GM23338 (cell line): ENCODE measurements at regions not wholly inside any gene's neighbourhood (a gene's known extent, or its start where the extent isn't known, plus 50 kb on each side); places are given as distances from the start of the nearest gene placed in this dataset.

Experiments used
- ATAC-seq: fragments of 200-7000 bp; cut with Tn5 transposase; 3 replicates; pipeline ENCODE4 v1.9.1; 2020
- DNase-seq: peaks from one replicate; pipeline ENCODE4 v3.0.0-alpha.2; 2015; ENCODE audit warnings: low spot score
- H2AFZ ChIP-seq: fragments of 200-600 bp; sonication (generic); 2 replicates; pipeline ENCODE4 v1.8.0; 2016; ENCODE audit warnings: antibody characterized with exemption, mild to moderate bottlenecking, moderate library complexity
- H3F3A ChIP-seq: fragments of 200-600 bp; sonication (generic); replicated peaks from 2 replicates; pipeline ENCODE4 v1.8.0; 2017; ENCODE audit warnings: antibody characterized with exemption, mixed run types, low read depth
- H3K27ac ChIP-seq: fragments of 200-600 bp; sonication (generic); 2 replicates; pipeline ENCODE4 v1.6.1; 2016; ENCODE audit warnings: low read depth
- H3K27me3 ChIP-seq: fragments of 200-600 bp; sonication (generic); 2 replicates; pipeline ENCODE4 v1.8.0; 2016; ENCODE audit warnings: mild to moderate bottlenecking, mixed run types, moderate library complexity; ENCODE audit not compliant: insufficient read depth
- H3K36me3 ChIP-seq: fragments of 200-600 bp; sonication (generic); 2 replicates; pipeline ENCODE4 v1.8.0; 2016; ENCODE audit warnings: mild to moderate bottlenecking; ENCODE audit not compliant: insufficient read depth
- H3K4me1 ChIP-seq: fragments of 200-600 bp; sonication (generic); 2 replicates; pipeline ENCODE4 v1.8.0; 2016; ENCODE audit warnings: mild to moderate bottlenecking, moderate library complexity; ENCODE audit not compliant: insufficient read depth
- H3K4me2 ChIP-seq: fragments of 200-600 bp; sonication (generic); 2 replicates; pipeline ENCODE4 v1.7.1; 2017; ENCODE audit warnings: mixed run types
- H3K4me3 ChIP-seq: fragments of 200-600 bp; sonication (generic); 2 replicates; pipeline ENCODE4 v1.6.1; 2016; ENCODE audit warnings: mixed run types
- H3K79me2 ChIP-seq: fragments of 200-600 bp; sonication (generic); replicated peaks from 2 replicates; pipeline ENCODE4 v1.8.0; 2017; ENCODE audit warnings: mild to moderate bottlenecking; ENCODE audit not compliant: insufficient read depth
- H3K9me2 ChIP-seq: fragments of 200-600 bp; sonication (generic); 2 replicates; pipeline ENCODE4 v1.8.0; 2017; ENCODE audit not compliant: insufficient read depth
- H4K20me1 ChIP-seq: fragments of 200-600 bp; sonication (generic); replicated peaks from 2 replicates; pipeline ENCODE4 v1.8.0; 2017; ENCODE audit warnings: mild to moderate bottlenecking; ENCODE audit not compliant: insufficient read depth
- H3K27ac Mint-ChIP-seq: 2 replicates; pipeline ENCODE4 v1.8.0; 2020; ENCODE audit warnings: inconsistent platforms, mild to moderate bottlenecking, moderate library complexity, mixed read lengths
- H3K27me3 Mint-ChIP-seq: 3 replicates; pipeline ENCODE4 v1.8.0; 2022; ENCODE audit warnings: low read depth, mild to moderate bottlenecking, moderate library complexity, mixed read lengths, inconsistent platforms; ENCODE audit not compliant: insufficient read depth, poor library complexity
- H3K36me3 Mint-ChIP-seq: 3 replicates; pipeline ENCODE4 v1.8.0; 2021; ENCODE audit warnings: low read depth, mild to moderate bottlenecking, inconsistent platforms, moderate library complexity, mixed read lengths
- H3K4me1 Mint-ChIP-seq: 3 replicates; pipeline ENCODE4 v1.8.0; 2020; ENCODE audit warnings: mild to moderate bottlenecking, inconsistent platforms, mixed read lengths
- H3K4me3 Mint-ChIP-seq: 3 replicates; pipeline ENCODE4 v1.8.0; 2021; ENCODE audit warnings: moderate library complexity, mild to moderate bottlenecking, inconsistent platforms, mixed read lengths
- H3K9me3 Mint-ChIP-seq: 3 replicates; pipeline ENCODE4 v1.8.0; 2020; ENCODE audit warnings: moderate library complexity, mild to moderate bottlenecking, inconsistent platforms, mixed read lengths
- JUNB ChIP-seq: IDR thresholded peaks from one replicate; pipeline ENCODE4 v1.6.1; 2016; ENCODE audit warnings: antibody characterized with exemption; ENCODE audit not compliant: unreplicated experiment
- NANOG ChIP-seq: IDR thresholded peaks from 2 replicates; pipeline ENCODE4 v1.6.1; 2016; ENCODE audit warnings: antibody characterized with exemption, borderline replicate concordance
- STAT1 ChIP-seq: IDR thresholded peaks from one replicate; pipeline ENCODE4 v1.6.1; 2016; ENCODE audit warnings: antibody characterized with exemption; ENCODE audit not compliant: unreplicated experiment
- ZNF331 ChIP-seq: fragments of 250-450 bp; sonication (Bioruptor Pico); IDR thresholded peaks from 2 replicates; pipeline ENCODE4 v1.5.0; 2020; ENCODE audit warnings: low read depth, mild to moderate bottlenecking, moderate library complexity
- TF ChIP-seq, protein P1 (sequence below): IDR thresholded peaks from one replicate; pipeline ENCODE4 v1.6.1; 2018; ENCODE audit warnings: antibody characterized with exemption; ENCODE audit not compliant: unreplicated experiment
- TF ChIP-seq, protein P2 (sequence below), 2 experiments: fragments of 200-600 bp in 1 of 2; sonication (generic) in 1 of 2; conservative IDR thresholded peaks; 2 replicates each; pipeline versions ENCODE4 v1.5.1 to v1.6.1; 2016 to 2017; ENCODE audit warnings: antibody characterized with exemption in 2 of 2, low read depth in 2 of 2, mild to moderate bottlenecking in 2 of 2, moderate library complexity in 1 of 2

- TF ChIP-seq, protein P1, sequence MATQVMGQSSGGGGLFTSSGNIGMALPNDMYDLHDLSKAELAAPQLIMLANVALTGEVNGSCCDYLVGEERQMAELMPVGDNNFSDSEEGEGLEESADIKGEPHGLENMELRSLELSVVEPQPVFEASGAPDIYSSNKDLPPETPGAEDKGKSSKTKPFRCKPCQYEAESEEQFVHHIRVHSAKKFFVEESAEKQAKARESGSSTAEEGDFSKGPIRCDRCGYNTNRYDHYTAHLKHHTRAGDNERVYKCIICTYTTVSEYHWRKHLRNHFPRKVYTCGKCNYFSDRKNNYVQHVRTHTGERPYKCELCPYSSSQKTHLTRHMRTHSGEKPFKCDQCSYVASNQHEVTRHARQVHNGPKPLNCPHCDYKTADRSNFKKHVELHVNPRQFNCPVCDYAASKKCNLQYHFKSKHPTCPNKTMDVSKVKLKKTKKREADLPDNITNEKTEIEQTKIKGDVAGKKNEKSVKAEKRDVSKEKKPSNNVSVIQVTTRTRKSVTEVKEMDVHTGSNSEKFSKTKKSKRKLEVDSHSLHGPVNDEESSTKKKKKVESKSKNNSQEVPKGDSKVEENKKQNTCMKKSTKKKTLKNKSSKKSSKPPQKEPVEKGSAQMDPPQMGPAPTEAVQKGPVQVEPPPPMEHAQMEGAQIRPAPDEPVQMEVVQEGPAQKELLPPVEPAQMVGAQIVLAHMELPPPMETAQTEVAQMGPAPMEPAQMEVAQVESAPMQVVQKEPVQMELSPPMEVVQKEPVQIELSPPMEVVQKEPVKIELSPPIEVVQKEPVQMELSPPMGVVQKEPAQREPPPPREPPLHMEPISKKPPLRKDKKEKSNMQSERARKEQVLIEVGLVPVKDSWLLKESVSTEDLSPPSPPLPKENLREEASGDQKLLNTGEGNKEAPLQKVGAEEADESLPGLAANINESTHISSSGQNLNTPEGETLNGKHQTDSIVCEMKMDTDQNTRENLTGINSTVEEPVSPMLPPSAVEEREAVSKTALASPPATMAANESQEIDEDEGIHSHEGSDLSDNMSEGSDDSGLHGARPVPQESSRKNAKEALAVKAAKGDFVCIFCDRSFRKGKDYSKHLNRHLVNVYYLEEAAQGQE: no peak
- TF ChIP-seq ZNF331 (CRISPR knock-in tag): no peak
- no peak for TF ChIP-seq NANOG
- TF ChIP-seq, protein P2, sequence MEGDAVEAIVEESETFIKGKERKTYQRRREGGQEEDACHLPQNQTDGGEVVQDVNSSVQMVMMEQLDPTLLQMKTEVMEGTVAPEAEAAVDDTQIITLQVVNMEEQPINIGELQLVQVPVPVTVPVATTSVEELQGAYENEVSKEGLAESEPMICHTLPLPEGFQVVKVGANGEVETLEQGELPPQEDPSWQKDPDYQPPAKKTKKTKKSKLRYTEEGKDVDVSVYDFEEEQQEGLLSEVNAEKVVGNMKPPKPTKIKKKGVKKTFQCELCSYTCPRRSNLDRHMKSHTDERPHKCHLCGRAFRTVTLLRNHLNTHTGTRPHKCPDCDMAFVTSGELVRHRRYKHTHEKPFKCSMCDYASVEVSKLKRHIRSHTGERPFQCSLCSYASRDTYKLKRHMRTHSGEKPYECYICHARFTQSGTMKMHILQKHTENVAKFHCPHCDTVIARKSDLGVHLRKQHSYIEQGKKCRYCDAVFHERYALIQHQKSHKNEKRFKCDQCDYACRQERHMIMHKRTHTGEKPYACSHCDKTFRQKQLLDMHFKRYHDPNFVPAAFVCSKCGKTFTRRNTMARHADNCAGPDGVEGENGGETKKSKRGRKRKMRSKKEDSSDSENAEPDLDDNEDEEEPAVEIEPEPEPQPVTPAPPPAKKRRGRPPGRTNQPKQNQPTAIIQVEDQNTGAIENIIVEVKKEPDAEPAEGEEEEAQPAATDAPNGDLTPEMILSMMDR (conservative IDR thresholded peaks at IDR 0.05; ENCODE audit: low read depth in 2 of 2): no peak
These were observed 1091.9 kb upstream of the RAG2 start (continued) for GRCh38 chr11:37689951-37690350.

DNA sequence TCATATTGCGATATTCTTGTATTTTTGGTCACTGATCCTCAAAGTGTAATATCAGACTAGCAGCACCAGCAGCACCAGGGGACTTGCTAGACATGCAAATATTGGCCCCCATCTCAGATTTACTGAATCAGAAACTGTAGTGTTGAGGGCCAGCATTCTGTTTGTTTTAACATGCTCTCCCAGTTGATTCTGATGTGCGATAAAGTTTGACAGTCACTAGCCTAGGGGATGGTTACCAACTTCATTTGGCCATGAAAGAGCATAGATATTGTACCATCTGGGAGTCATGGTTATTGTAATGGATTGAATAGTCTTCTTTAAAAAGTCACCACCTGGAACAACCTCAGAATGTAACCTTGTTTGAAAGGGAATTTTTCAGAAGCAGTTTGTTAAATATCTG is 1090.4 kb upstream of the RAG2 start:
- no peaks in the 10 kb centered on the region for H3K4me1 ChIP-seq
- H3K4me3 Mint-ChIP-seq: no peak overlapping the region
- H3K27me3 Mint-ChIP-seq: no peaks in the 10 kb centered on the region
- H3K4me2 ChIP-seq: no peak overlapping the region
- H3K4me1 Mint-ChIP-seq: no peaks in the 10 kb centered on the region
- ATAC-seq (no peak), DNase-seq (no peak)
- H3K4me3 ChIP-seq: no peak overlapping the region
- no peaks in the 10 kb centered on the region for H3K9me2 ChIP-seq
- TF ChIP-seq, protein P2 (conservative IDR thresholded peaks at IDR 0.05; ENCODE audit: low read depth in 2 of 2): no peak
- TF ChIP-seq STAT1: no peak
- TF ChIP-seq JUNB: no peak
- H2AFZ ChIP-seq: no peak overlapping the region
- H3K27ac ChIP-seq: no peak overlapping the region
- H3K79me2 ChIP-seq: no peaks in the 10 kb centered on the region
- no peaks in the 10 kb centered on the region for H3K27me3 ChIP-seq
- no peak overlapping the region for H3K27ac Mint-ChIP-seq
- H3F3A ChIP-seq: no peaks in the 10 kb centered on the region
- no peaks in the 10 kb centered on the region for H4K20me1 ChIP-seq
- peaks cover 5% of the 10 kb centered on the region; the same call in 2 of the 3 replicates for H3K36me3 Mint-ChIP-seq
- H3K36me3 ChIP-seq: no peaks in the 10 kb centered on the region
- peaks cover 16% of the 10 kb centered on the region for H3K9me3 Mint-ChIP-seq
